ENCODE measurements at regions not wholly inside any gene's neighbourhood (a gene's known extent, or its start where the extent isn't known, plus 50 kb on each side); places are given as distances from the start of the nearest gene placed in this dataset.

- DNase-seq: no peak
Measured at GRCh38 chr10:6919077-6919476, 339.0 kb upstream of the PRKCQ start.

- DNase-seq: peak; percentile 85
Measured at GRCh38 chr10:6918305-6918704, 338.2 kb upstream of the PRKCQ start.

- DNase-seq: no peak
Measured at GRCh38 chr10:6917125-6917524, 337.0 kb upstream of the PRKCQ start.

- DNase-seq: no peak
Measured at GRCh38 chr10:6916601-6917000, 336.5 kb upstream of the PRKCQ start.

- no peak for DNase-seq
Measured at GRCh38 chr10:6915307-6915706, 335.2 kb upstream of the PRKCQ start.

GRCh38 chr10:6912929-6913328 lies 332.9 kb upstream of the PRKCQ start:
- DNase-seq: no peak

- DNase-seq: no peak
Measured at GRCh38 chr10:6912424-6912823, 332.3 kb upstream of the PRKCQ start.

GRCh38 chr10:6912021-6912420 lies 331.9 kb upstream of the PRKCQ start:
- DNase-seq: no peak

GRCh38 chr10:6909905-6910560 lies 330.0 kb upstream of the PRKCQ start:
- DNase-seq: no peak

- no peak for DNase-seq
Measured at GRCh38 chr10:6907877-6908530, 327.9 kb upstream of the PRKCQ start.

GRCh38 chr10:6894405-6894804 lies 314.3 kb upstream of the PRKCQ start:
- no peak for DNase-seq

GRCh38 chr10:6892864-6893263 lies 312.8 kb upstream of the PRKCQ start:
- DNase-seq: no peak

- DNase-seq: no peak
Measured at GRCh38 chr10:6891924-6892323, 311.8 kb upstream of the PRKCQ start.

GRCh38 chr10:6889718-6890117 lies 309.6 kb upstream of the PRKCQ start:
- no peak for DNase-seq

GRCh38 chr10:6888434-6888833 lies 308.4 kb upstream of the PRKCQ start:
- no peak for DNase-seq

- no peak for DNase-seq
Measured at GRCh38 chr10:6885284-6885683, 305.2 kb upstream of the PRKCQ start.

GRCh38 chr10:6881987-6882386 lies 301.9 kb upstream of the PRKCQ start:
- no peak for DNase-seq

GRCh38 chr10:6877722-6878392 lies 297.8 kb upstream of the PRKCQ start:
- DNase-seq: no peak

- DNase-seq: no peak
Measured at GRCh38 chr10:6877336-6877721, 297.3 kb upstream of the PRKCQ start.

GRCh38 chr10:6875269-6875865 lies 295.3 kb upstream of the PRKCQ start:
- DNase-seq: no peak

GRCh38 chr10:6871128-6871527 lies 291.1 kb upstream of the PRKCQ start:
- DNase-seq: no peak

- no peak for DNase-seq
Measured at GRCh38 chr10:6868036-6868725, 288.1 kb upstream of the PRKCQ start.

GRCh38 chr10:6866757-6867156 lies 286.7 kb upstream of the PRKCQ start:
- DNase-seq: no peak

Measured in activated CD4-positive, alpha-beta T cell treated with anti-CD3 and anti-CD28 coated beads for 48 hours (primary cell).